Mesendoderm (in vitro differentiated cells): ENCODE measurements at regions not wholly inside any gene's neighbourhood (a gene's known extent, or its start where the extent isn't known, plus 50 kb on each side); places are given as distances from the start of the nearest gene placed in this dataset.
"Not testable (repeated sequence)": the region's sequence is repeated elsewhere in the genome, so short reads cannot be mapped to it uniquely, and the experiment has no call there.

Experiments
- DNase-seq: peaks from one replicate; pipeline ENCODE4 v3.0.0; 2013
- H2AK5ac ChIP-seq: 2 replicates; pipeline ENCODE4 v1.6.1; 2013; ENCODE audit warnings: low read length, inconsistent platforms
- H2BK120ac ChIP-seq: 2 replicates; pipeline ENCODE4 v1.6.1; 2013; ENCODE audit warnings: low read depth, mild to moderate bottlenecking, low read length, moderate library complexity, mixed read lengths
- H2BK15ac ChIP-seq: replicated peaks from 2 replicates; pipeline ENCODE4 v1.6.1; 2013; ENCODE audit warnings: low read depth, mild to moderate bottlenecking, moderate library complexity
- H2BK5ac ChIP-seq: 2 replicates; pipeline ENCODE4 v1.6.1; 2013; ENCODE audit warnings: low read length, inconsistent platforms
- H3K18ac ChIP-seq: 2 replicates; pipeline ENCODE4 v1.6.1; 2013; ENCODE audit warnings: mild to moderate bottlenecking, low read length, mixed read lengths
- H3K23ac ChIP-seq: one replicate; pipeline ENCODE4 v1.6.1; 2013; ENCODE audit warnings: low read length
- H3K27ac ChIP-seq: 2 replicates; pipeline ENCODE4 v1.5.1; 2013; ENCODE audit warnings: low read depth, mild to moderate bottlenecking, inconsistent platforms, low read length, moderate library complexity
- H3K27me3 ChIP-seq: 2 replicates; pipeline ENCODE4 v1.6.1; 2013; ENCODE audit warnings: low read length, control low read depth, mild to moderate bottlenecking, inconsistent platforms; ENCODE audit not compliant: insufficient read depth, poor library complexity
- H3K36me3 ChIP-seq: 2 replicates; pipeline ENCODE4 v1.6.1; 2013; ENCODE audit warnings: low read length, inconsistent platforms; ENCODE audit not compliant: control insufficient read depth, insufficient read depth
- H3K4ac ChIP-seq: one replicate; pipeline ENCODE4 v1.6.1; 2013; ENCODE audit warnings: low read depth, mild to moderate bottlenecking, low read length, moderate library complexity
- H3K4me1 ChIP-seq: 2 replicates; pipeline ENCODE4 v1.6.1; 2013; ENCODE audit warnings: low read depth, low read length, inconsistent platforms; ENCODE audit not compliant: control insufficient read depth
- H3K4me2 ChIP-seq: 2 replicates; pipeline ENCODE4 v1.6.1; 2013; ENCODE audit warnings: low read length
- H3K4me3 ChIP-seq: 2 replicates; pipeline ENCODE4 v1.5.1; 2013; ENCODE audit warnings: mild to moderate bottlenecking, low read length
- H3K56ac ChIP-seq: one replicate; pipeline ENCODE4 v1.6.1; 2013; ENCODE audit warnings: low read length
- H3K79me1 ChIP-seq: 2 replicates; pipeline ENCODE4 v1.6.1; 2013; ENCODE audit warnings: low read length, inconsistent platforms
- H3K79me2 ChIP-seq: 2 replicates; pipeline ENCODE4 v1.6.1; 2013; ENCODE audit warnings: mild to moderate bottlenecking, low read length; ENCODE audit not compliant: control insufficient read depth, insufficient read depth
- H3K9ac ChIP-seq: 2 replicates; pipeline ENCODE4 v1.6.1; 2013; ENCODE audit warnings: low read length, inconsistent platforms
- H4K5ac ChIP-seq: one replicate; pipeline ENCODE4 v1.6.1; 2013; ENCODE audit warnings: low read length
- H4K8ac ChIP-seq: one replicate; pipeline ENCODE4 v1.6.1; 2013; ENCODE audit warnings: low read depth, mild to moderate bottlenecking, control low read depth, low read length, moderate library complexity
- WGBS: extraction: QIAGEN DNeasy Blood & Tissue Kit; methylation state at CpG from one replicate; pipeline ENCODE4 v1.1.7; 2013; ENCODE audit warnings: low lambda C conversion rate, missing lambda C conversion rate; ENCODE audit not compliant: insufficient coverage; ENCODE audit errors: extremely low coverage; 5-methylcytosine and 5-hydroxymethylcytosine counted together

DNA sequence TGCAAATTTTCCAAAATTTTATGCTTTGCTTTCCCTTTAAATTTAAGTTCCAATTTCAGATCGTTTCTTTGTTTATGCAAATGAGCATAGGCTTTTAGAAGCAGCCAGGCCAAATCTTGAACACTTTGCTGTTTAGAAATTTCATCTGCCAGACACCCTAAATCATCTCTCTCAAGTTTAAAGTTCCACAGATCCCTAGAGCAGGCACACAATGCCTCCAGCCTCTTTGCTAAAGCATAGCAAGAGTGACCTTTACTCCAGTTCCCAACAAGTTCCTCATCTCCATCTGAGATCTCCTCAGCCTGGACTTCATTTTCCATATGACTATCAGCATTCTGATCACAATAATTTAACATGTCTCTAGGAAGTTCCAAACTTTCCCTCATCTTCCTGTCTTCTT lies 254.5 kb downstream of the DLL1 start:
- not testable (repeated sequence) for H2BK120ac ChIP-seq, H3K4ac ChIP-seq, H3K27ac ChIP-seq, H3K4me2 ChIP-seq, H4K5ac ChIP-seq, H2BK15ac ChIP-seq, H3K36me3 ChIP-seq, H3K18ac ChIP-seq, H3K79me2 ChIP-seq, H2BK5ac ChIP-seq, H3K79me1 ChIP-seq, H3K23ac ChIP-seq, H3K27me3 ChIP-seq, H3K4me3 ChIP-seq, DNase-seq, H4K8ac ChIP-seq, H3K9ac ChIP-seq, H2AK5ac ChIP-seq, H3K56ac ChIP-seq
- H3K4me1 ChIP-seq, result peaks cover 20% of the 10 kb centered on the region
- WGBS, result no CpG with 5 or more reads among the region's 1 CpG

DNA sequence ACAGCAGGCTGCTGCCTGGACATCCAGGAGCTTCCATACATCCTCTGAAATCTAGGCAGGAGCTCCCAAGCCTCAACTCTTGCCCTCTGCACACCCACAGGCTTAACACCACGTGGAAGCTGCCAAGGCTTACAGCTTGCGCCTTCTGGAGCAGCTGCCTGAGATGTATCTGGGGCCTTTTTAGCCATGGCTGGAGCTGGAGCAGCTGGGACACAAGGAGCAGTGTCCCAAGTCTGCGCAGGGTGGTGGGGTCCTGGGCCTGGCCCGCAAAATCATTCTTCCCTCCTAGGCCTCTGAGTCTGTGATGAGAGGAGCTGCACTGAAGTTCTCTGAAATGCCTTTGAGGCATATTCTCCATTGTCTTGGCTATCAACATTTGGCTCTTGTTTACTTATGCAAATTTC lies 255.0 kb downstream of the DLL1 start:
- Histone ChIP-seq H2AK5ac (no peak overlapping the region), H2BK120ac (no peak overlapping the region), H3K4me3 (no peak overlapping the region), H3K9ac (peak overlapping the region; percentile 17), H3K4me2 (no peak overlapping the region), H3K4me1 (peaks cover 20% of the 10 kb centered on the region), H4K8ac (no peak overlapping the region), H3K79me2 (no peaks in the 10 kb centered on the region), H4K5ac (no peak overlapping the region), H3K79me1 (no peaks in the 10 kb centered on the region), H3K36me3 (no peaks in the 10 kb centered on the region), H2BK15ac (no peak overlapping the region), H3K56ac (peak overlapping the region; percentile 59), H2BK5ac (peak overlapping the region; percentile 64), H3K27ac (peak overlapping the region; percentile 51), H3K4ac (no peak overlapping the region), H3K18ac (peak overlapping the region; percentile 31), H3K27me3 (no peaks in the 10 kb centered on the region), H3K23ac (no peak overlapping the region)
- no CpG with 5 or more reads among the region's 4 CpGs for WGBS
- peak; percentile 89 for DNase-seq

DNA sequence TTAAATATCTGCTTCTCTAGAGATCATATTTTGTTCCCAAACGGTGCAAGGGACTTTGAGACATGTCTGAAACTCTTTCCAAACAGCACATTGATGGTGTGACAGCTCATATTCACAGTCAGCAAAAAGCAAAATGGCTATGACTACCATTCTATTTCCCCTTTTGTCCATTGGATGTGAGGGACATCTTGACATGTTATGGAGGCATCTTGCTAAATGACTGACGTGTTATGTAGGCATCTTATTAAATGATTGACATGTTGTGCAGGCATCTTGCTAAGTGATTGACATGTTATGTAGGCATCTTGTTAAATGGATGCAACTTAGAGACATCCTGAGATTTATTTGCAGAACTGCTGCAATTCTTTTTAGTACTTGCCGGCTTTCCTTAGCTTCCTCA lies 255.8 kb downstream of the DLL1 start:
- no peaks in the 10 kb centered on the region for H3K79me2 ChIP-seq
- peaks cover 18% of the 10 kb centered on the region for H3K4me1 ChIP-seq
- no peak overlapping the region for H3K4me2 ChIP-seq
- no peak overlapping the region for H3K23ac ChIP-seq
- H3K79me1 ChIP-seq, result no peaks in the 10 kb centered on the region
- WGBS, result no CpG with 5 or more reads among the region's 3 CpGs
- H2BK5ac ChIP-seq, result no peak overlapping the region
- H2BK15ac ChIP-seq, result no peak overlapping the region
- no peak overlapping the region for H3K56ac ChIP-seq
- no peak overlapping the region for H4K5ac ChIP-seq
- H3K27ac ChIP-seq, result no peak overlapping the region
- no peaks in the 10 kb centered on the region for H3K36me3 ChIP-seq
- H3K4me3 ChIP-seq, result no peak overlapping the region
- H3K27me3 ChIP-seq, result no peaks in the 10 kb centered on the region
- H2AK5ac ChIP-seq, result no peak overlapping the region
- H4K8ac ChIP-seq, result no peak overlapping the region
- no peak for DNase-seq
- no peak overlapping the region for H3K9ac ChIP-seq
- no peak overlapping the region for H3K4ac ChIP-seq
- no peak overlapping the region for H2BK120ac ChIP-seq
- no peak overlapping the region for H3K18ac ChIP-seq

DNA sequence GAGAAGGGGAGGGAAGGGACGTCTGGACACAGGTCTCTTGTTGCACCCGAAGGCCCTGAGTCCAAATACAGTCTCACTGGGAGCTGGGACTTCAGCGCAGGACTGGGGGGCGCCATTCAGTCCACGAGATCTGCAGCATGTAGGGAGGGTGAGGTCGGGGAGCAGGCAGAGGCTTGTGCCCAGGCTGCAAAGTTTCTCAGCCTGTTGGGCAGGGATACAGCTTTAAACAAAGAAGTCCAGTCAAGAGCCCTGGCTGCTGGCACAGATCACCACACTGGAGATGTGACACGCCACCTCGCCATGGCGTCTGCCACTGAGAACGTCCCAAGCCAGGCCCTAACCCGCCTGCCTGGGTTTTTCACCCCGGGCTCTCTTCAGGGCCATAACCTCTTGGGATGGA lies 256.6 kb downstream of the DLL1 start:
- H3K4me2 ChIP-seq, result no peak overlapping the region
- no peaks in the 10 kb centered on the region for H3K79me2 ChIP-seq
- no peak overlapping the region for H2BK120ac ChIP-seq
- H2BK15ac ChIP-seq, result no peak overlapping the region
- H3K18ac ChIP-seq, result no peak overlapping the region
- H3K27me3 ChIP-seq, result no peaks in the 10 kb centered on the region
- H3K56ac ChIP-seq, result no peak overlapping the region
- no peak overlapping the region for H2BK5ac ChIP-seq
- H3K79me1 ChIP-seq, result no peaks in the 10 kb centered on the region
- H3K4me1 ChIP-seq, result peaks cover 18% of the 10 kb centered on the region
- H3K4me3 ChIP-seq, result no peak overlapping the region
- H3K9ac ChIP-seq, result no peak overlapping the region
- H3K23ac ChIP-seq, result no peak overlapping the region
- no peak overlapping the region for H3K4ac ChIP-seq
- no peak overlapping the region for H4K8ac ChIP-seq
- WGBS, result no CpG with 5 or more reads among the region's 12 CpGs
- DNase-seq, result no peak
- H2AK5ac ChIP-seq, result no peak overlapping the region
- H3K36me3 ChIP-seq, result no peaks in the 10 kb centered on the region
- H3K27ac ChIP-seq, result no peak overlapping the region
- no peak overlapping the region for H4K5ac ChIP-seq

DNA sequence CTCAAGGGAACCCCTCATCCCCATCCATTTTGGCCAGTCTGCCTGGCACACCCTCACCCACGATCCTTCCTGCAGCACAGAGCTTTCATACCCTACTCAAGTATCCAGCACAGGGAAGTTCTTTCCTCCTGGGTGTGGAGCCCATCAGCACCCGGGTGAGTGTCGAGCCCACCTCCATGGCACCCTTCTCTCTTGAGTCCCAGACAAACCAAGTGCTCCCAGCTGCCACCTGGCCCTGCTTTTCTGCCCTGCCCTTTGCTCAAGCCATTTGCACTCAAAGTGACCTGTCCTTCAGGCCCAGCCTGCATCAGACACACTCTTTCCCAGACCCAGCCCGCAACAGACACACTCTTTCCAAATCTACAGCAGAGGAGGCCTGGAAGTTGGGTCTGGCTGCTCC lies 257.2 kb downstream of the DLL1 start:
- no peak overlapping the region for H3K4ac ChIP-seq
- H3K4me1 ChIP-seq, result peaks cover 18% of the 10 kb centered on the region
- H2BK120ac ChIP-seq, result no peak overlapping the region
- no peak overlapping the region for H3K4me2 ChIP-seq
- no peak overlapping the region for H3K23ac ChIP-seq
- no peak overlapping the region for H2AK5ac ChIP-seq
- no peak for DNase-seq
- H3K27me3 ChIP-seq, result no peaks in the 10 kb centered on the region
- H3K27ac ChIP-seq, result no peak overlapping the region
- WGBS, result no CpG with 5 or more reads among the region's 4 CpGs
- no peaks in the 10 kb centered on the region for H3K79me2 ChIP-seq
- no peak overlapping the region for H4K8ac ChIP-seq
- H4K5ac ChIP-seq, result no peak overlapping the region
- H3K79me1 ChIP-seq, result no peaks in the 10 kb centered on the region
- H3K4me3 ChIP-seq, result no peak overlapping the region
- no peak overlapping the region for H2BK15ac ChIP-seq
- H3K56ac ChIP-seq, result no peak overlapping the region
- H3K18ac ChIP-seq, result no peak overlapping the region
- no peak overlapping the region for H2BK5ac ChIP-seq
- H3K36me3 ChIP-seq, result no peaks in the 10 kb centered on the region
- no peak overlapping the region for H3K9ac ChIP-seq

DNA sequence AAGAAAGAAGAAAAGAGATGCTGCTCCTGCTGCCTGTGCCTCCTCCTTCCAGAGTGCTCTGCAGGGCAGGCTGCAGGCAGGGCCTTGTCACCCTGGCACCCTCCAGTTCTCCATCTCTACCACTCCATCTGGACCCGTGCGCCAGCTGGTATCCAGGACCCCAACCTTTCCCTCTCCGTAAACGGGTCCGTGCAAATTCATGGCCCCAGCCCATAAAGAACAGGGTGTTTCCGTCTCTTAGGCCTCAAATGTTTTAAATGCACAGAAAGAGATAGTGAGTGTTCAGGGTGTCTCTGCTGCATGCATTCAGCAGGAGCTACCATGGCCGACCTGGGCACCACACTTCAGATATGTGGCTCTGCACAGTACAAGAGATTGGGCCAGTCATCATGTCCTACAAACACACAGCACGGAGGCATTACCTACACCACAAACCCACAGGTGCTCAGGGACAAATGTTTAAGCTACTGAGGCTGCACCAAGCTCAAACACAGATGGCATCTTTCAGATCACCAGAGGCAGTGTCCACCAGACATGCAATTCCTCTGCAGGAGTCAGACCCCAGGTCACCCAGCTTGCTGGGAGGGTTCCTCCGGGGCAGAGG lies 258.1 kb downstream of the DLL1 start:
- no peak overlapping the region for H2BK120ac ChIP-seq
- H4K8ac ChIP-seq, result no peak overlapping the region
- DNase-seq, result no peak
- H2AK5ac ChIP-seq, result no peak overlapping the region
- H3K27ac ChIP-seq, result no peak overlapping the region
- no peaks in the 10 kb centered on the region for H3K79me1 ChIP-seq
- no peak overlapping the region for H3K4ac ChIP-seq
- H3K9ac ChIP-seq, result no peak overlapping the region
- no peak overlapping the region for H3K23ac ChIP-seq
- H3K36me3 ChIP-seq, result no peaks in the 10 kb centered on the region
- H3K4me2 ChIP-seq, result no peak overlapping the region
- no peaks in the 10 kb centered on the region for H3K27me3 ChIP-seq
- H3K18ac ChIP-seq, result no peak overlapping the region
- H2BK15ac ChIP-seq, result no peak overlapping the region
- H3K79me2 ChIP-seq, result no peaks in the 10 kb centered on the region
- no peak overlapping the region for H4K5ac ChIP-seq
- WGBS, result no CpG with 5 or more reads among the region's 9 CpGs
- H3K4me1 ChIP-seq, result peaks cover 13% of the 10 kb centered on the region
- no peak overlapping the region for H2BK5ac ChIP-seq
- no peak overlapping the region for H3K4me3 ChIP-seq
- H3K56ac ChIP-seq, result no peak overlapping the region
